ENCODE measurements at regions not wholly inside any gene's neighbourhood (a gene's known extent, or its start where the extent isn't known, plus 50 kb on each side); places are given as distances from the start of the nearest gene placed in this dataset.
"Not testable (repeated sequence)": the region's sequence is repeated elsewhere in the genome, so short reads cannot be mapped to it uniquely, and the experiment has no call there.

GRCh38 chrX:111041018-111041462 is 55.0 kb upstream of the PAK3 start:
- DNase-seq = no peak

DNA sequence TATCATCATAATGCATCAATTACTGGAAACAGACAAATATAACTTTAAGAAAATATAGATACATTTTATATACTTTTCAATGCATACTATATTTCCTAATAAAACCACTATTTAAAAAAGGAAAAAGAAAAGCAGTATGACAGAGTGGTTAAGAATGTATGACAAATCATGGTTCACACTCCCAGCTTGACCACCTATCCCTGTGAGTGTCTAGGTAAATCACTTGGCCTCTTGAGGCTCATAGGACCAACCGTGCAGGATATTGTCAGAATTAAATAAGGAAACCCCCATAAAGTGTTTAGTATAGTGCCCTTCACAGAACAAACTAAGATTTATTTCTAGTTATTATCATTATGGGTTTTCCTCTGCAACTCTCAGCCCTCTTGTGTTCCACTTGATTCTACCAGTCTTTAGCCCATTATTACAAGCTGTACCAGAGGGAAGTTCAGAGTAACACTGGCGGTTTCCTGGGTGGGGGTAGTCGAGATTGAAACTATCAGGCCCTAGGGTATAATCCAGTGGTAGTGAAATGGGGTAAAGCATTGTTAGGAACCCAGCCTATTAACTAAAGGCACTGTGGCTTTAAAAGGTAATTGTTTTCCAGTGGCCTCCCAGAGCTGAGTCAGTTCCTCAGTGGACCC is 55.5 kb upstream of the PAK3 start:
- DNase-seq = no peak

GRCh38 chrX:111039606-111040005 is 56.4 kb upstream of the PAK3 start:
- no peak for DNase-seq

DNA sequence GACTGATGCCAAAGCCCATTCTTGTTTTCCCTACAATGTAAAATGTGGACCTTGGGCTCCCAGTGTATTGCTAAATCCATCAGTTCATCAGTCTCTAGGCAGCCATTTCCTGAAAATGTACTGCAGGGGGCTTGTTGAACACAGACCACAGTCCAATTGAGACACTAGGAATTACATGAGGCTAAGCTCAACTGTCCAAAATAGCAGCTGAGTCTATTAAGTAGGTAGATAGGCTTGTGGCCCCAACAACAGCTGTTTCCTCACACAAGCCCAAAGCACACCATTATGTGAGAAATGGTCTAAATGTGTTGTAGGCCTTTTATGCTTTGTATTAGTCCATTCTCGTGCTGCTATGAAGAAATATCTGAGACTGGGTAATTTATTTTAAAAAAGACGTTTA is 60.0 kb upstream of the PAK3 start:
- DNase-seq = no peak

GRCh38 chrX:111035256-111035655 is 60.7 kb upstream of the PAK3 start:
- no peak for DNase-seq

GRCh38 chrX:111022998-111023397 is 73.0 kb upstream of the PAK3 start:
- not testable (repeated sequence) for DNase-seq

DNA sequence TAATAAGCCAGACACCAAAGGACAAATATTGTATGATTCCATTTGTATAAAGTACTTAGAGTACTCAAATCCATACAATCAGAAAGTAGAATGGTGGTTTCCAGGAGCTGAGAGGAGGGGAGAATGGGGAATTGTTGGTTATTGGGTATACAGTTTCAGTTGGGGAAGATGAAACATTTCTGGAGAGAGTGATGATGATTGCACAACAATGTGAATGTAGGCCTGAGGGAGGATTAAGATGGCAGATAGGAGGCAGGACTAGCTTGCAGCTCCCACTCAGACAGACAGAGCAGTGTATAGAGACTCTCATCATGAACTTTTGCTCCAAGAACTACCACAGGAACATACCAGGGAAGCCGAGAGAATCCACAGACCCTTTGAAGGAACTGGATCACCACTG is 75.7 kb upstream of the PAK3 start:
- DNase-seq = no peak

GRCh38 chrX:111013778-111014455 is 82.1 kb upstream of the PAK3 start:
- no peak for DNase-seq

GRCh38 chrX:111010111-111010510 is 85.9 kb upstream of the PAK3 start:
- no peak for DNase-seq

GRCh38 chrX:111009256-111009655 is 86.7 kb upstream of the PAK3 start:
- DNase-seq = no peak

DNA sequence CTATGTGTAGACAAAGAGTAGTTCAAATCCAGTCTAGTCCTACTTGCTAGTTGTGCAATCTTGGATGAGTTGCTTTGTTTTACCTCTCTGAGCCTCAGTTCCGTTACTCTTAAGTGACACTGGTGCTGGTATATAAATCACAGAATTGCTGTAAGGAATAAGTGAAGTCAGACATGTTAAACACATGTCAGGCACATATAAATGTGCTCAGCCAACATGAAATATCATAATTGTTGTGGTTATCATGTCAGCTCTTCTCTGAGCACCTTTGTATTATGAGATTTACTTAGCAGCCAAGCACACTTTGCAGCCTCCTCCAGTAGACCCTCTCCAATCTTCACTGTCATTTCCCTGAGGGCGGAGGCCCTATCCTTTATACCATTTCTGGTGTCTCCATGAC is 87.9 kb upstream of the PAK3 start:
- no peak for DNase-seq

DNA sequence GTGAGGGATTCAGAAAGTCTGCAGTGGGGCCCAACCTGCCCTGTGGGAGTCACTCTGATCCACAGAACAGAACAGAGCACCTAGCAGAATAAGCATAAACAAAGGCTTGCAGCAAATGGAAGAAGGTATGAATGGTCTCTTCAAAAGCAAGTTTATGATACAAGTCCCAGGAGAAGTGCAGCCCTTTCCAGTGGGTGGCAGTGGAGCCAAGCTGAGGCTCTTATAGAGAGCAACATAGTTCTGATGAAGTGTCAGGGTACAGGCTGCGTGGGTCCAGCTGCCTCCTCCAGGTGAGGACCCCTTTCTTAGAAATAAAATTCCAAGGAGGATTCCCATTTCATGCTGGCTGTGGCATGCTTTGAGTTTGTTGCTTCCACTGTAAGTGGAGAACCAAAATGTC is 88.8 kb upstream of the PAK3 start:
- DNase-seq = no peak

- no peak for DNase-seq
Measured at GRCh38 chrX:111006116-111006515, 89.9 kb upstream of the PAK3 start.

DNA sequence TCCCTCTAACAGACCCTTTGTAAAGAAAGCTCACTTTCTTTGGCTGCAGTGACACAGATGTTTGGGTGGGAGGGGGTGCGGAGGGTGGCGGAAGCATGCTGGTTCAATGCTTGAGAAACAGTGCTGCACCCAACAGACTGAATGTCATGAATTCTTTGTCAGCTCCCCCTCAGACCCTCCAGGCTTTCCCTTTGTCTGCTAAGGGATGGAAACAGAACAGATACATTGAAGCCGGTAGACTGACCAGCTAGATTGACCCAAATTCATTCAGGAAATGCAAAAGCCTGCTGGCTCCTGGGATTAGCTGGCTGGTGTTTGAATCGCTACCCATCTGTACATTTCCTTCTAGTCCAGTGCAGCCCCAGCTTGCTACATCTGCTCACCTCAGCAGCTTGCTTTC is 90.8 kb upstream of the PAK3 start:
- DNase-seq = no peak

GRCh38 chrX:111003118-111003517 is 92.9 kb upstream of the PAK3 start:
- no peak for DNase-seq

DNA sequence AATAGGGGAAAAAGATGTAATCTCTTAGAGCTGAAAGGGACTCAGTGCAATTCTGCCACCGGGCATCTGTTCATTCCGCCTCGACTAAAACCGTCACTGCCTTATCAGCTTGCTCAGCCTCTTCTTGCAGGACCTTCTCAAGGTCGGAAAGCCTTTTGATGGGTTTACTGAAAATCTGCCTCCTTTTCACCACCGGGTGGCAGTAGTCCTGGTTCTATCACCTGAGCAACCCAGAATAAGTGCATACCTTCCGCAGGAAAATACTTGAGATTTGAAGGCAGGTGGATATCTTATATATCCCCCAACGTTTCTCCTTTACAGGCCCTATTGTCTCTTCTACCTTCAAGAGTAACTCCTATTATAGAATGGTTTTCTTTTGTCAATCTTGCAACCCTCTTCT is 103.4 kb upstream of the PAK3 start:
- no peak for DNase-seq

- DNase-seq = no peak
Measured at GRCh38 chrX:110989869-110990268, 106.1 kb upstream of the PAK3 start.

GRCh38 chrX:110989447-110989846 is 106.5 kb upstream of the PAK3 start:
- DNase-seq = no peak

DNA sequence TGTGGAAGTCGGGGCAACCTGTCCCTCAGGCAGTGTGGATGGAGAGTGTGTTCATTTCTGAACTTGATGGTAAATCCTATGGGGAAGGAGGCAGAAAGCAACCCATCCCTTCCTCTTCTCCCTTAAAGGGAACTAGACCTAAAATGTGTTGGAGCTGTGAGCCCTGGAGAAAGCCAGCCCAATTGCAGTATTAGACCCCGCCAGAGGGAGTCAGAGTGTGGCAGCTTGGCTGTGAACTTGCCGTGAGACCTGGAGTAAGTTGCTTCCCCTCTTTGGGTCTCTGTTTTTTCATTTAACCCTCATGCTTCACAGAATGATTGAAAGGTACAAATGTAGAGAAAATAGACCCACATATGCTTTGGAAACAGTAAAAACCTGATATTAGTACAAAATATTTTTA is 108.7 kb upstream of the PAK3 start:
- no peak for DNase-seq

GRCh38 chrX:110985470-110985869 is 110.5 kb upstream of the PAK3 start:
- no peak for DNase-seq

GRCh38 chrX:110983024-110983423 is 113.0 kb upstream of the PAK3 start:
- DNase-seq = no peak

- DNase-seq = no peak
Measured at GRCh38 chrX:110966839-110967238, 129.2 kb upstream of the PAK3 start.

DNA sequence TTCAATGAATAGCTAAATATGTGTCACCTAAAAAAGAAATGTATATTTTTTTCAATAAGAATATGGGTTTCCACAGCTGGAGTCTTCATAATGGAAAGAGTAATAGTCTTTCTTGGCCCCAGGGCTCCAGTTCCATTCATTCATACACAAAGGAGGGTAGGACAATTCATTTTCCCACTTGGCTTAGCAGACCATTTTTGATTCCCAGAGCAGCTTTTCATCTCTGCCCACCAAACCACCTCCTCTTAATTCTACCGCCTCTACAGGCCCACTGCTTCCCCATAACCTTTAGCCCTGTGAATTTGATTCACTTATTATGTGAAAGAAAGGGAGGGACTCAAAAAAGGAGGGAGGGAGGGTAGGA is 129.9 kb upstream of the PAK3 start:
- DNase-seq = no peak

GRCh38 chrX:110965409-110966090 is 130.4 kb upstream of the PAK3 start:
- no peak for DNase-seq

DNA sequence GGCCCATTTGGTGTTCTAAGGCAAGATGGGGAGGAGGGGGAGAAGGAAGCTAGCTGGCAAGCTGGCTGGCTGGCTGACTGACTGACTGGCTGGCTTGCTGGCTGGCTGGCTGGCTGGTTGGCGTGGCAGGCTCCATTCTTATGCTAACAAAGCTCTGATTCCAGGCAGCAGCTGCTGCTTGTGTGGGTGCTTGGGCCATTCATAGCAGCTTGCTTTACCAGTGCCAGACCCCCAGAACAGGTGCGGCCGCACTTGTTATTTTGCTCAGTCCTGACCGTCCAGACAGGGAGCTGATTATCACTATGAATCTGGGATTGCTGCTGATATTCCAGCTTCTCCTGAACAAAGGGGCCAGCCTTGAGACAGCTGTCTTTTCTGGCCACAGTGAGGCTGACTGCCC is 131.2 kb upstream of the PAK3 start:
- no peak for DNase-seq

Measured in GDM1 (cell line).